ENCODE measurements at regions not wholly inside any gene's neighbourhood (a gene's known extent, or its start where the extent isn't known, plus 50 kb on each side); places are given as distances from the start of the nearest gene placed in this dataset.

- H2AFZ ChIP-seq (ENCODE audit: low read length) = no peak overlapping the region
- H4K8ac ChIP-seq (ENCODE audit: extremely low read depth, insufficient read depth, low read length) = no peak overlapping the region
- ChIA-PET CTCF (ENCODE audit: partially characterized antibody) (no interaction called here), POLR2A (ENCODE audit: partially characterized antibody) (interaction anchor here (1.2 kb wide), 1 partner anchor 9 kb away, joined by 3 read pairs; no protein-coding TSS in a partner anchor)
- H3K14ac ChIP-seq (ENCODE audit: insufficient read length) = no peak overlapping the region
- H3K4me2 ChIP-seq (ENCODE audit: insufficient read depth in 1 of 2, low read depth in 2 of 2, low read length in 2 of 2) = no peak overlapping the region
- TF ChIP-seq SAP30 (IDR thresholded peaks at IDR 0.05; ENCODE audit: insufficient read depth, insufficient replicate concordance, low read length) (no peak), JUND (IDR thresholded peaks at IDR 0.05; ENCODE audit: low read length) (no peak), TEAD4 (IDR thresholded peaks at IDR 0.05; ENCODE audit: low read depth, low read length) (no peak), TCF12 (IDR thresholded peaks at IDR 0.05; ENCODE audit: low read depth, low read length) (no peak), CREB1 (IDR thresholded peaks at IDR 0.05) (no peak), EZH2 (IDR thresholded peaks at IDR 0.05; ENCODE audit: low read depth, low read length, severe bottlenecking) (no peak)
- H3K79me1 ChIP-seq (ENCODE audit: low read depth, low read length) = no peaks in the 10 kb centered on the region
- H2AK5ac ChIP-seq (ENCODE audit: low read depth, low read length) = no peak overlapping the region
- no peak overlapping the region for H3K4ac ChIP-seq (replicated peaks; ENCODE audit: insufficient read length, low read depth, low read length)
- H2BK20ac ChIP-seq (ENCODE audit: low read length) = no peak overlapping the region
- H2BK5ac ChIP-seq (ENCODE audit: low read depth, low read length) = no peak overlapping the region
- H3K36me3 ChIP-seq (ENCODE audit: control insufficient read depth in 2 of 4, insufficient read depth in 4 of 4, low read length in 3 of 4) = no peaks in the 10 kb centered on the region
- no peak overlapping the region for H3K9ac ChIP-seq (replicated peaks in 1 of 4; ENCODE audit: extremely low read depth in 1 of 4, low read depth in 3 of 4, low read length in 3 of 4)
- H4K91ac ChIP-seq (replicated peaks; ENCODE audit: insufficient read length, low read length) = no peak overlapping the region
- no peak overlapping the region for H4K5ac ChIP-seq (ENCODE audit: insufficient read length, low read depth, low read length)
- FAIRE-seq (no peak), DNase-seq (ENCODE audit: low read depth in 1 of 2, low spot score in 2 of 2) (no peak)
- no peak overlapping the region for H3K56ac ChIP-seq (replicated peaks; ENCODE audit: insufficient read length, low read depth, low read length)
- H2BK120ac ChIP-seq (replicated peaks; ENCODE audit: low read depth, low read length) = no peak overlapping the region
- peaks cover 0 to 3% of the 10 kb centered on the region in 2 experiments for H4K20me1 ChIP-seq (replicated peaks in 1 of 2; ENCODE audit: control insufficient read depth in 1 of 2, insufficient read depth in 2 of 2, low read length in 2 of 2)
- no peaks in the 10 kb centered on the region for H3K9me3 ChIP-seq (ENCODE audit: insufficient read depth in 2 of 2, low read depth in 1 of 2, low read length in 1 of 2)
- no peak overlapping the region for H3K4me3 ChIP-seq (ENCODE audit: extremely low read depth in 1 of 4, insufficient read depth in 2 of 4, low read depth in 3 of 4, low read length in 4 of 4)
- H2BK12ac ChIP-seq (ENCODE audit: low read depth, low read length) = no peak overlapping the region
- peaks cover 10% of the 10 kb centered on the region; the same call in 1 of the 2 replicates for H3K23me2 ChIP-seq (ENCODE audit: low read depth, low read length)
- no peaks in the 10 kb centered on the region for H3K79me2 ChIP-seq (ENCODE audit: control insufficient read depth in 1 of 2, insufficient read depth in 2 of 2, low read length in 2 of 2)
- H2BK15ac ChIP-seq (ENCODE audit: low read length) = no peak overlapping the region
- WGBS, 2 experiments (ENCODE audit: extremely low coverage in 1 of 2, insufficient coverage in 1 of 2, insufficient read length in 1 of 2, insufficient replicate concordance in 2 of 2, low coverage in 1 of 2, low lambda C conversion rate in 2 of 2, missing lambda C conversion rate in 1 of 2) = 0% methylated on average over 1 of the region's 1 CpG; no CpG with 5 or more reads in 1 of the 2 experiments
- no peak overlapping the region for H3K18ac ChIP-seq (ENCODE audit: extremely low read depth, low read length)
- peaks cover 0 to 5% (median 2%) of the 10 kb centered on the region in 4 experiments; a peak in 4 of 7 replicates for H3K4me1 ChIP-seq (replicated peaks in 1 of 4; ENCODE audit: control insufficient read depth in 3 of 4, insufficient read depth in 4 of 4, low read length in 3 of 4)
- H3K27ac ChIP-seq (ENCODE audit: low read depth, low read length) = no peak overlapping the region
- H3K27me3 ChIP-seq (replicated peaks in 1 of 4; ENCODE audit: control insufficient read depth in 3 of 4, extremely low read depth in 1 of 4, insufficient read depth in 3 of 4, low read length in 3 of 4) = no peaks in the 10 kb centered on the region
- no peak overlapping the region for H3K23ac ChIP-seq (ENCODE audit: insufficient read length)
Observed at GRCh38 chr15:70283511-70283910, 185.8 kb upstream of the TLE3 start.

Measured in H1 (cell line).